GM12878 (cell line): ENCODE measurements at regions not wholly inside any gene's neighbourhood (a gene's known extent, or its start where the extent isn't known, plus 50 kb on each side); places are given as distances from the start of the nearest gene placed in this dataset.

Experiments
- ATAC-seq: fragments of 200-7000 bp; cut with Tn5 transposase; 3 replicates; pipeline ENCODE4 v1.9.1; 2020; ENCODE audit warnings: mild to moderate bottlenecking, moderate library complexity
- BruUV-seq: library from RNA; stranded (reverse); fragments of 400-500 nt; replicated peaks from 2 replicates; lab custom pipeline; 2021; lab: Mats Ljungman, UMichigan
- CTCF ChIA-PET: fragments of 300-600 bp; sonication (Branson Sonifier 250); formaldehyde crosslinking; extraction: SDS; loops from one replicate; lab custom pipeline; 2021; ENCODE audit warnings: inconsistent platforms; lab: Yijun Ruan, JAX
- POLR2A ChIA-PET: fragments of 350-600 bp; formaldehyde crosslinking; extraction: SDS; loops from one replicate; lab custom pipeline; 2021; ENCODE audit warnings: inconsistent platforms; lab: Charles Lee
- RAD21 ChIA-PET: fragments of 300-600 bp; sonication (Branson Sonifier 250); formaldehyde crosslinking; loops from one replicate; lab custom pipeline; 2023; ENCODE audit warnings: antibody characterized with exemption; ENCODE audit not compliant: unreplicated experiment; lab: Charles Lee
- SMC1A ChIA-PET: fragments of 300-600 bp; sonication (Branson Sonifier 250); formaldehyde crosslinking; loops from one replicate; lab custom pipeline; 2023; ENCODE audit not compliant: unreplicated experiment, uncharacterized antibody; lab: Charles Lee
- DNase-seq: peaks from one replicate; pipeline ENCODE4 v3.0.0-alpha.2; 2011; ENCODE audit warnings: low read depth, low spot score
- FAIRE-seq: peaks from 3 replicates; lab custom pipeline; 2011; peaks lifted over from hg19 to GRCh38; lab: Jason Lieb, UNC
- H2AFZ ChIP-seq: 2 replicates; pipeline ENCODE4 v1.6.0; 2011; ENCODE audit warnings: low read depth, low read length, control low read depth; ENCODE audit not compliant: control insufficient read depth
- H3K27ac ChIP-seq: 2 replicates; pipeline ENCODE4 v1.5.1; 2011; ENCODE audit warnings: control low read depth; ENCODE audit not compliant: control insufficient read depth, insufficient read depth
- H3K27me3 ChIP-seq, 2 experiments: replicated peaks in 1 of 2; 2 replicates each; pipeline versions ENCODE4 v1.6.0 to v1.6.1; 2011; ENCODE audit warnings: low read length in 1 of 2; ENCODE audit not compliant: control insufficient read depth in 2 of 2, insufficient read depth in 2 of 2
- H3K36me3 ChIP-seq, 2 experiments: 2 replicates each; pipeline ENCODE4 v1.5.1; 2011; ENCODE audit warnings: low read length in 1 of 2; ENCODE audit not compliant: control insufficient read depth in 2 of 2, insufficient read depth in 2 of 2
- H3K4me1 ChIP-seq: 2 replicates; pipeline ENCODE4 v1.6.1; 2011; ENCODE audit warnings: mild to moderate bottlenecking, low read length, moderate library complexity, mixed read lengths; ENCODE audit not compliant: control insufficient read depth, insufficient read depth
- H3K4me2 ChIP-seq: 2 replicates; pipeline ENCODE4 v1.6.0; 2011; ENCODE audit warnings: control low read depth; ENCODE audit not compliant: control insufficient read depth, insufficient read depth
- H3K4me3 ChIP-seq: fragments of 200-600 bp; sonication (generic); 2 replicates; pipeline ENCODE4 v1.5.1; 2016
- H3K79me2 ChIP-seq: 2 replicates; pipeline ENCODE4 v1.6.0; 2011; ENCODE audit warnings: low read length; ENCODE audit not compliant: control insufficient read depth, insufficient read depth
- H3K9ac ChIP-seq: 2 replicates; pipeline ENCODE4 v1.8.0; 2011; ENCODE audit warnings: low read length, control low read depth, mixed read lengths; ENCODE audit not compliant: control insufficient read depth, insufficient read depth
- H3K9me3 ChIP-seq: replicated peaks from 3 replicates; pipeline ENCODE4 v1.5.1; 2011; ENCODE audit warnings: mild to moderate bottlenecking, low read length; ENCODE audit not compliant: control insufficient read depth, insufficient read depth
- H4K20me1 ChIP-seq: 2 replicates; pipeline ENCODE4 v1.6.0; 2011; ENCODE audit not compliant: control insufficient read depth, insufficient read depth
- CHD2 ChIP-seq: IDR thresholded peaks from 2 replicates; pipeline ENCODE4 v1.6.1; 2011; ENCODE audit warnings: low read depth, low read length, improper control_type of control experiment, borderline replicate concordance
- CREM ChIP-seq: IDR thresholded peaks from 2 replicates; pipeline ENCODE4 v1.6.1; 2014; ENCODE audit warnings: antibody characterized with exemption, low read depth
- EZH2 ChIP-seq: IDR thresholded peaks from 2 replicates; pipeline ENCODE4 v1.6.1; 2012; ENCODE audit warnings: low read depth, mild to moderate bottlenecking, control low read depth, inconsistent platforms, low read length, borderline replicate concordance; ENCODE audit not compliant: control insufficient read depth
- FOXM1 ChIP-seq: IDR thresholded peaks from 2 replicates; pipeline ENCODE4 v1.6.1; 2012; ENCODE audit warnings: low read depth, mild to moderate bottlenecking, inconsistent platforms, low read length, moderate library complexity
- HSF1 ChIP-seq: fragments of 150-350 bp; IDR thresholded peaks from 2 replicates; pipeline ENCODE4 v1.6.1; 2014; ENCODE audit warnings: mild to moderate bottlenecking, low read depth, low read length
- IRF5 ChIP-seq: fragments of 450-650 bp; IDR thresholded peaks from 2 replicates; pipeline ENCODE4 v1.6.1; 2017; ENCODE audit warnings: borderline replicate concordance
- KAT2A ChIP-seq: conservative IDR thresholded peaks from 2 replicates; pipeline ENCODE4 v1.6.1; 2011; ENCODE audit warnings: low read depth, low read length; ENCODE audit not compliant: control insufficient read depth
- NFYA ChIP-seq: IDR thresholded peaks from 2 replicates; pipeline ENCODE4 v1.6.1; 2011; ENCODE audit warnings: low read depth, mild to moderate bottlenecking, low read length, improper control_type of control experiment, borderline replicate concordance
- NR2C1 ChIP-seq: fragments of 450-650 bp; IDR thresholded peaks from 2 replicates; pipeline ENCODE4 v1.6.1; 2017; ENCODE audit warnings: antibody characterized with exemption, mild to moderate bottlenecking, moderate library complexity
- SIX5 ChIP-seq: IDR thresholded peaks from 2 replicates; pipeline ENCODE4 v1.6.1; 2011; ENCODE audit warnings: mild to moderate bottlenecking, low read depth, low read length, moderate library complexity; ENCODE audit not compliant: severe bottlenecking
- SMAD1 ChIP-seq: fragments of 450-650 bp; IDR thresholded peaks from 2 replicates; pipeline ENCODE4 v1.6.1; 2018; ENCODE audit warnings: mild to moderate bottlenecking, low read depth; ENCODE audit not compliant: partially characterized antibody
- SUPT20H ChIP-seq: IDR thresholded peaks from 2 replicates; pipeline ENCODE4 v1.6.1; 2011; ENCODE audit warnings: low read depth, mild to moderate bottlenecking, low read length, moderate library complexity, borderline replicate concordance; ENCODE audit not compliant: control insufficient read depth
- TARDBP ChIP-seq: IDR thresholded peaks from 2 replicates; pipeline ENCODE4 v1.6.1; 2016; ENCODE audit warnings: borderline replicate concordance
- TCF12 ChIP-seq: IDR thresholded peaks from 2 replicates; pipeline ENCODE4 v1.6.1; 2011; ENCODE audit warnings: low read depth, mild to moderate bottlenecking, low read length
- ZNF207 ChIP-seq: fragments of 450-650 bp; IDR thresholded peaks from 2 replicates; pipeline ENCODE4 v1.6.1; 2014; ENCODE audit warnings: antibody characterized with exemption, mild to moderate bottlenecking, borderline replicate concordance
- ZNF24 ChIP-seq: fragments of 450-650 bp; IDR thresholded peaks from 2 replicates; pipeline ENCODE4 v1.6.1; 2017; ENCODE audit warnings: antibody characterized with exemption, mild to moderate bottlenecking
- WGBS: methylation state at CpG from one replicate; pipeline ENCODE4 v1.1.6; 2016; ENCODE audit warnings: low lambda C conversion rate; ENCODE audit not compliant: insufficient replicate concordance, insufficient coverage; ENCODE audit errors: missing lambda C conversion rate; 5-methylcytosine and 5-hydroxymethylcytosine counted together
- in situ Hi-C: fragments of 300-500 bp; cut with MboI; formaldehyde crosslinking; loops from 9 replicates; pipeline ENCODE4 v1.14.3; 2018; ENCODE audit warnings: mixed read lengths
- intact Hi-C: fragments of 100-400 bp; cut with micrococcal nuclease; formaldehyde crosslinking; loops from one replicate; pipeline ENCODE4 v1.14.2; 2022; ENCODE audit not compliant: unreplicated experiment

GRCh38 chr4:23162275-23162674 is 469.5 kb downstream of the GBA3 start:
- CTCF ChIA-PET: interaction anchor here (1.2 to 1.4 kb wide), 3 partner anchors 15 to 265 kb away, joined by 3 to 4 read pairs (median 3); no protein-coding TSS in a partner anchor
- RAD21 ChIA-PET: no interaction called here
- intact Hi-C loops: no loop called here

GRCh38 chr4:23161787-23162186 is 469.1 kb downstream of the GBA3 start:
- no peaks in the 10 kb centered on the region for H3K9me3 ChIP-seq
- H3K79me2 ChIP-seq: no peaks in the 10 kb centered on the region
- H3K36me3 ChIP-seq: no peaks in the 10 kb centered on the region
- in situ Hi-C loops (no loop called here), intact Hi-C loops (no loop called here)
- 58% methylated on average over 3 of the region's 3 CpGs for WGBS
- SMC1A ChIA-PET: interaction anchor here (0.9 to 3.6 kb wide), 5 partner anchors 9 to 162 kb away, joined by 3 to 14 read pairs (median 3); no protein-coding TSS in a partner anchor
- POLR2A ChIA-PET: no interaction called here
- no peaks in the 10 kb centered on the region for H4K20me1 ChIP-seq
- H3K4me2 ChIP-seq: no peak overlapping the region
- no TSS peak for BruUV-seq
- no peak overlapping the region for H2AFZ ChIP-seq
- FAIRE-seq (no peak), ATAC-seq (no peak), DNase-seq (no peak)
- H3K9ac ChIP-seq: no peak overlapping the region
- no peaks in the 10 kb centered on the region for H3K27me3 ChIP-seq
- CTCF ChIA-PET: interaction anchor here (1.3 to 1.6 kb wide), 2 partner anchors 10 to 264 kb away, joined by 3 to 4 read pairs; no protein-coding TSS in a partner anchor
- H3K27ac ChIP-seq: no peak overlapping the region
- TF ChIP-seq TARDBP (no peak), NFYA (no peak), HSF1 (no peak), ZNF24 (no peak), TCF12 (no peak), SUPT20H (no peak), FOXM1 (no peak), NR2C1 (no peak), CHD2 (no peak), SIX5 (no peak), KAT2A (no peak), IRF5 (no peak)
- H3K4me3 ChIP-seq: no peak overlapping the region
- H3K4me1 ChIP-seq: no peaks in the 10 kb centered on the region
- RAD21 ChIA-PET: interaction anchor here (1.1 kb wide), 1 partner anchor 26 kb away, joined by 3 read pairs; no protein-coding TSS in a partner anchor

More at GRCh38 chr4:23162275-23162674, 469.5 kb downstream of the GBA3 start:
- TF ChIP-seq CREM (no peak), SMAD1 (no peak), EZH2 (no peak), ZNF207 (no peak)
- no peak overlapping the region for H3K4me2 ChIP-seq
- no peak overlapping the region for H2AFZ ChIP-seq
- no peak overlapping the region for H3K9ac ChIP-seq
- 22% methylated on average over 2 of the region's 2 CpGs for WGBS
- H3K4me3 ChIP-seq: no peak overlapping the region
- no peaks in the 10 kb centered on the region for H3K79me2 ChIP-seq
- ChIA-PET SMC1A (interaction anchor here (1.2 to 3.6 kb wide), 2 partner anchors 11 to 162 kb away, joined by 3 to 14 read pairs; no protein-coding TSS in a partner anchor), POLR2A (no interaction called here)
- H3K36me3 ChIP-seq: no peaks in the 10 kb centered on the region
- no peaks in the 10 kb centered on the region for H3K4me1 ChIP-seq
- no peak for FAIRE-seq
- H3K27me3 ChIP-seq: no peaks in the 10 kb centered on the region
- in situ Hi-C loops: no loop called here
- H4K20me1 ChIP-seq: no peaks in the 10 kb centered on the region
- BruUV-seq: no TSS peak
- ATAC-seq: no peak
- no peak overlapping the region for H3K27ac ChIP-seq
- H3K9me3 ChIP-seq: no peaks in the 10 kb centered on the region
- no peak for DNase-seq
